GM21825 (cell line): ENCODE measurements at regions not wholly inside any gene's neighbourhood (a gene's known extent, or its start where the extent isn't known, plus 50 kb on each side); places are given as distances from the start of the nearest gene placed in this dataset.
A peak's percentile ranks its signal among the peaks of the same experiment; 100 is the strongest.
"Not testable (repeated sequence)": the region's sequence is repeated elsewhere in the genome, so short reads cannot be mapped to it uniquely, and the experiment has no call there.

Experiments used
- ATAC-seq: cut with Tn5 transposase; IDR thresholded peaks from one replicate; pipeline ENCODE4 v1.9.1; 2021; ENCODE audit warnings: mild to moderate bottlenecking, moderate library complexity; ENCODE audit not compliant: unreplicated experiment

- ATAC-seq = no peak
These were observed 79.6 kb downstream of the RSPH3 start for GRCh38 chr6:158920311-158920905.

GRCh38 chr6:158919865-158920264, 80.1 kb downstream of the RSPH3 start:
- ATAC-seq = no peak

GRCh38 chr6:158916617-158917016, 83.4 kb downstream of the RSPH3 start:
- no peak for ATAC-seq

DNA sequence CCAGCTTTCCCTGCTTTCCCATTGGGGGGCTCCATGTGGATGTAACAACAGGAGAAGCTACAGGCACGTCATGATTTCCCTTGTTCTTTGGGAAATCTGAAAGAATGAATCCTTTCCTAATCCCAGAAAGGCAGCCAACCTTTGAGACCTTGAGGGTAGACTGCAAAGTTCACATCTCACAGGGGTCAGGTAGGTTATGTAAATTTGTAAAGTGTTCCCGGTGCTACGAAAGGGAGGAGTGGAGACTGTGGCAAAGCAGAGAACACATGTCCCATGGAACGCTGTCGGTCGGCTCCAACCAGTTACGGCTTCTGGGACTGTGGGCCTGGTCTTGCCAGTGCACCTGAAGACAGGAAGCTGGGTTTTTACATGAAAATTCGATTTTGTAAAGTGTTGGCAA, 85.1 kb downstream of the RSPH3 start:
- ATAC-seq = no peak

DNA sequence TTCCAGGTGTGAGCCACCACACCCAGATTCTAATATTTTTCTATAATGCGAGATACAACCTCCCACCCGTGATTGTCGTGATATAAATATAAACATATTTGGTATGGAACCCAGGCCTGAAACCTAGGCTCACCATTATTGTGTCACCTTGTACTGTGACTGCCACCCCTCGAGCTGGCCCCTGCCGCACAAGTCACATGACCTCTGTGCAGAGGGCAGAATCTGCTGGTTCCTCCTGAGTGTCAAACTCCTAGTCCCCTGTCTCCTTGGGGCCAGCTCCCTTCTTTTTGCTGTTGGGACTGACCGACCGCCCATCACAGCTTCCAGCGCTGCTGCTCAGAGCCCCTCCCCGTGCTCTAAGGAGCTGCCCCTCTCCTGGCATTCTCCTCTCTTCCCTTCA, 86.4 kb downstream of the RSPH3 start:
- no peak for ATAC-seq

DNA sequence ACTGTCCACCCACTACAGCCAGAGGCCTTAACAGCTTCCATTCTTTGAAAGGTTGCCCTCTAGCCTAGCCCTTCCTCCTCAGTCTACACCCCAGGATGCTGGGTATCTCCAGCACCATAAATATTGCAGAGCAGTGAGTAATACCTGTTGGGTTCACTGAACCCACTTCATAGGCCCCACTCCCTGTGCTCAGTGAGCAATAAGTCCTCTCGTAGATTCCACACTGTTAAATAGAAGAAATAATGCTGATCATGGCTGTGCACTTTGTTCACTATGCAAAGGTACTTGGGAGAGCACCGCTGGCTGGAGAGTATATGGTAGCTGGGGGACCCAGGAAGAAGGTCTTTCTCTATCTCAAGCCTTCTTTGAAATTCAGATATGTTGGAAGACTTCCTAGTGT, 87.3 kb downstream of the RSPH3 start:
- ATAC-seq = no peak

DNA sequence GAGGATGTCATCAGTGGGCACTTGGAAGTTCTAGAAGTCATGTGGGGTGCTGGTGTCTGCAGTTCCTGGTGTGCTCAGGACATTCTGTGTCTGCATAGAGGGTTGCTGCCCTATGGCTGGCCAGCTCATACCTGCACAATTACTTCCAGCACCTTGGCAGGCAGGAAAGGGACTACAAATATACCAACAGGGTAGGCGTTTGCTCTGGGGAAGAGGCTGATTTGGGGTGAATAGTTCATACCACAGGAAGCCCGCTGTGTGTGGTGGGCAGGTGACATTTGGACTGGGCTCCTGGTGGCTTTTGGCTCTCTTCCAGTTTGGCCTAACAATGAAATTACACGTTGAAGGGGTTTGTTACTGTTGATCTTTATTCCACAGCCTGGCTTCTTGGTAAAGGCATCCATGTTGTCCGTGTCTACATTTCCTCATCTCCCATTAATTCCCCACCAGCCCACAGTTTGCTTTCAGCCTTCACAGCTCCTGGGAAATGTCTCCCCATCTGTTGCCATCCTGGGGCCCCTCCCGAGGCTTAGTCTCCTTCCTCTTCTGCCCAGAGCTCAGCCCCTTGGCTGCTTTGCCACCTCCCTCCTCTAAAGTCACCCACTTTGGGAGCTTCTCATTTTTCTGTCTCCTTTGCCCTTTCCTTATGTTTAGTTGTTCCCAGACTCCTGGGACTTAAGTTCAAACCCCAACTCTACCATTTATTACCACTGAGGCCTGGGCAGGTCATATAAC, 88.1 kb downstream of the RSPH3 start:
- peak; percentile 53 for ATAC-seq

DNA sequence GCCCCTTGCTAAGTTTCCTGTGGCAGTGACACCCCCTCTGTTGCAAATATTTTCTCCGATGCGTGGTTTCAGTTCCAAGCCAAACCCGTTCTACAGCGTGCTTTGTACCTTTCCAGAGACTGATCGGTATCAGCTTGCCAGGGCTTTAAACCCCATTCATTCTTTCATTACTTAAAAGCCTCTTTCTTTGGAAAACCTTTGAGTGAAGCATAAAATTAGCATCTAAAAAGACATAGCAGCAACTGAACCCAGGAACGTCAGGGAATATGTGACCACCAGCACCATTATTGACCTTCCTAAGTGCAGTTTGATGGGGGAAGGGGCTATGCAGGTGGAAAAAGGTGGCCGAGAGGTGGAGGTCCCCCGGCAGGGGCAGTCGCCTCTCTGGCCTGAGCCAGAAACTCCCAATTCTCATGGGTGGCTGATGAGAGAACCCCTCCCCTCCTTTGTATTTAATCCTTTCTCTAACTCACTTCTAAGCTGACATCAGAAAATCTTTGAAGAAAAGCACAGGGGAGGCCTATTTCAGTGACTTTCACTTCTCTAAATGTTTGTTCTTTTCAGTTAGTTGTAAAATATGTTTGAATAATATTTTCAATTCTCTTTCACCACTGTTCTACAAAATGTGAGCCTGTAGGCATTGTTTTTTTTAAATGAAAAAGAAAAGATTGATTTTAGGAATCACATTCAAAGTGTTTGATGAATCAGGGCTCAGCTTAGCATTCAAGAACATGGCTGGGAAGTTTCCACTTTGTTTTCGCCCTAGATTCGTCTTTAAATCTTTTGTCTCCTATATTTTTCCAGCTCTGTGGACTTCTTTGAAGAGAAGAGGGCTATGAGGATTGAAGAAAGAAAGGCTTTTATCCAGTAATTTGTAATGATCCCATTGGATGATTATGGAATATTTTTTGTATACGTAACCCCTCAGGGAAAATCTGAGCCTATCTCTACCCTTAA, 89.2 kb downstream of the RSPH3 start:
- ATAC-seq = peak; percentile 64

DNA sequence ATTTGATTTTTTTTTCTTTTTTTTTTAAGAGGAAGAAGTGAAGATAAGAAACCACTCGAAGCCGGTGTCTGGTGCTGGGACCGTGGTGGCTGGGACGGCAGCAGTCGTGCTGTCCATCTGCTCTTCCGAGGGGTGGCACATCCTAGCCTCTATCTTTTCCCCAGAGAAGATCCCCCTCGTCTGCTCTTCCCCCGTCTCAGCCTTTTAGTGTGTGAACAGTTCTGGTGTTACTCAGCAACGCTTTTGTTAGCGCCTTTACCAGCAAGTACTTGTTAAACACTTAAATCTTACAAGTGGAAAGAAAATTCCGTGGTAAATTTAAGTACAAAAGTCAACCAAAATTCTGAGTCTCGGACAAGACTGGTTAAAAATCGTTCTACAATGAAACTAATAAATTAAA, 90.1 kb downstream of the RSPH3 start:
- no peak for ATAC-seq

DNA sequence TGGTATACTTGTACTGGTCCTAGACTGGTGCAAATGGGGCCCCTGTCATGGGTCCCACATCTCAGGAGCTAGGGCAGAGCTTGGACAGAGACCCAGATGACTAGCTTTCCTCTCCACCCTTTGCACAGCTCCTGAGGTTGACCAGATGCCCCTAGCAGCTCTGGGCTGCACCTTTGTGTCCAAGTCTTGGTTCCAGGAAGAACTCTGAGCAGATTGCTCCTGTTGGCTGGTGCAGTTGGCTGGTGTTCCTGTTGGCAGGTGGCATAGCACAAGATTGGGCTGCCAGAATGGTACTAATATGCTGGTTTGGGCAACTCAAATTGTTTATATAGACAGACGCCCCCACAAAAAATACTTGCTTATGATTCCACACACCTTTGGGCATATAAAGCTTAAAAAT, 89.4 kb upstream of the EZR start:
- ATAC-seq = no peak

- no peak for ATAC-seq
These were observed 88.8 kb upstream of the EZR start for GRCh38 chr6:158907931-158908330.

DNA sequence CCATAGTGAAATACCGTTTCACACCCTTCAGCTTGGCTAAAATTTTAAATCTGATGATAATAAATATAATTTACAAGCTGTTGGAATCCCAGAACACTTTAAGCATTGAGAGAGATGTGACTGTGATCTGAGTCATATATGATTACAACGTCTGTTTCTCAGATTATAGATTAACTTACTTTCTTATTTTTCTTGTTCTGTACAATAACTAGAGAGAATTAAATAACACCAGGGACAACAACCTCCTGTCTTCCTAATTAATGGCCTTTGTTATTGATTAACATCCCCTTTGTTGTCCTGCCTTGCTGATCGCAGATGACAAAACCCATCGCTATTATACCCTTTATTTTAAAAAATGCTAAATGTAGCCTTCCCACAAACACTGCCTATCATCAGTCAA, 87.8 kb upstream of the EZR start:
- ATAC-seq = no peak

DNA sequence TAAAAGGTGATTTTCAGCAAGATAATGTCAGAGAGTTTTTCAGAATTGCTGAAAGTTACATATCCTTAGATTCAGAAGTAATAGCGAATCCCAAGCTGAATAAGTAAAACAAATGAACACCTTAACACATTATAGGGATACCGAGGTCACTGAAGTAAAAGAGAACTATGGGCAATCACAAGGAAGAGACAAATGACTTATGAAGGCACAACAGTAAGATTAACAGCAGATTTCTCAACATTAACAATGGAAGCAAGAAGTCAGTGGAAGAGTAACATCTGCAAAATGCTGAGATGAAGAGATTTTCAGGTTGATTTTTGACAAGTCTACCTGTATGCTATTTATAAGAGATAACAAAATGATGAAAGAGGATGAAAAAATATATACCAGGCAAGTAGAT, 86.1 kb upstream of the EZR start:
- no peak for ATAC-seq

- no peak for ATAC-seq
These were observed 84.6 kb upstream of the EZR start for GRCh38 chr6:158903801-158904200.

DNA sequence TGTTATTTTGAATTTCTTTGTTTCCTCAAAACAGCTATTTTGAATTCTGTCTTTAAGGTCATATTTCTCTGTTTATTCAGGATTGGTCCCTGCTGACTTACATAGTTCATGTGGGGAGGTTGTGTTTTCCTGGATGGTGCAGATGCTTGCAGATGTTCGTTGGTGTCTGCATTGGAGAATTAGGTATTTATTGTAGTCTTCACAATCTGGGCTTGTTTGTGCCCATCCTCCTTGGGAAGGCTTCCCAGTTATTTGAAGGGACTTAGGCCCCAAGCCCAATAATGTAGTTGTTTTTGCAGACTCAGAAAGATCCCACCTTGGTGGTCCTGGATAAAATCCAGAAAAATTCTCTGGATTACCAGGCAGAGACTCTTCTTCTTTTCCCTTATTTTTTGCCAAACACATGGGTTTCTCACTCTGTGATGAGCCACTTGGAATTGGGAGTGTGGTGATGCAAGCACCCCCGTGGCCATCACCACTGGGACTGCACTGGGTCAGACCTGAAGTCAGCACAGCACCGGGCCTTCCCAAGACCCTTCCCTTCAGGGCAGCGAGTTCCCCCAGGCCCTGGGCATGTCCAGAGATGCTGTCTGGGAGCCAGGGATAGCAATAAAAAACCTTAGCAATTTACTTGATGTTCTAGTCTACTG, 81.6 kb upstream of the EZR start:
- ATAC-seq = no peak

DNA sequence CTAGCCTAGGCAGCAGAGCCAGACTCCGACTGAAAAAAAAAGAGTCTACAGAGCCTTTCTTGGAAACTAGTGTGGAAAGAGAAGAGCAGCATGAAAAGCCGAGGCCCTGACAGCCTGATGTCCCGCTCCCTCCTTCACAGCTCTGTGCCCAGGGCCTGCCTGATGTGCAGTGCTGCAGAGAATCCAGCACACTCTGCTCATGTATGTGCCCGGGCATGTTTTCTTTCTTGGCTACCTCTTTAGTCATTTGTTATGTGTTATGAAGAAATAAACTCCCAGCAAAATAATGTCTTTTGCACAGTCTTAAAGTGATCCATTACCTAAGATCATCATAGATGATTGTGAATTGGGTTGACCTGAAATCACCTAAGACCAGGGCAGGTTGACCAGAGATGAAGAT, 78.1 kb upstream of the EZR start:
- no peak for ATAC-seq

DNA sequence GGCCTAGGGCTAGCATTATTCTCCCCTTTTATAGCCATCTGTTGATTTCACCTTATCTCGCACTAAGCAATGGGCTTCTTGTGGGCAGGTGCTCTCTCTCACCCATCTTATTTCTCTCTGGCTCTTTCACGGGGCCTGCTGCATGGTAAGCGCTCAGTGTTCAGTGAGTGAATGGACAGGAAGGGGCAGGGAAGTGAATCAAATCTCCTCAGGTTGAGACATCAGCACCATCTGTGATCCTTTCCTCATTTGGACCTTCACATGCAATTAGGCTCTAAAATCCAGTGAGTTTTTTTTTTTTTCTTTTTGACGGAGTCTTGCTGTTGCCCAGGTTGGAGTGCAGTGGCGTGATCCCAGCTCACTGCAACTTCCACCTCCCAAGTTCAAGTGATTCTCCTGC, 76.5 kb upstream of the EZR start:
- no peak for ATAC-seq

GRCh38 chr6:158894193-158894592, 75.0 kb upstream of the EZR start:
- no peak for ATAC-seq

- no peak for ATAC-seq
These were observed 73.1 kb upstream of the EZR start for GRCh38 chr6:158892266-158892665.

- ATAC-seq = not testable (repeated sequence)
These were observed 72.4 kb upstream of the EZR start for GRCh38 chr6:158891560-158891959.

- not testable (repeated sequence) for ATAC-seq
These were observed 69.0 kb upstream of the EZR start for GRCh38 chr6:158888171-158888570.
